ENCODE measurements at regions not wholly inside any gene's neighbourhood (a gene's known extent, or its start where the extent isn't known, plus 50 kb on each side); places are given as distances from the start of the nearest gene placed in this dataset.
A peak's percentile ranks its signal among the peaks of the same experiment; 100 is the strongest.

DNA sequence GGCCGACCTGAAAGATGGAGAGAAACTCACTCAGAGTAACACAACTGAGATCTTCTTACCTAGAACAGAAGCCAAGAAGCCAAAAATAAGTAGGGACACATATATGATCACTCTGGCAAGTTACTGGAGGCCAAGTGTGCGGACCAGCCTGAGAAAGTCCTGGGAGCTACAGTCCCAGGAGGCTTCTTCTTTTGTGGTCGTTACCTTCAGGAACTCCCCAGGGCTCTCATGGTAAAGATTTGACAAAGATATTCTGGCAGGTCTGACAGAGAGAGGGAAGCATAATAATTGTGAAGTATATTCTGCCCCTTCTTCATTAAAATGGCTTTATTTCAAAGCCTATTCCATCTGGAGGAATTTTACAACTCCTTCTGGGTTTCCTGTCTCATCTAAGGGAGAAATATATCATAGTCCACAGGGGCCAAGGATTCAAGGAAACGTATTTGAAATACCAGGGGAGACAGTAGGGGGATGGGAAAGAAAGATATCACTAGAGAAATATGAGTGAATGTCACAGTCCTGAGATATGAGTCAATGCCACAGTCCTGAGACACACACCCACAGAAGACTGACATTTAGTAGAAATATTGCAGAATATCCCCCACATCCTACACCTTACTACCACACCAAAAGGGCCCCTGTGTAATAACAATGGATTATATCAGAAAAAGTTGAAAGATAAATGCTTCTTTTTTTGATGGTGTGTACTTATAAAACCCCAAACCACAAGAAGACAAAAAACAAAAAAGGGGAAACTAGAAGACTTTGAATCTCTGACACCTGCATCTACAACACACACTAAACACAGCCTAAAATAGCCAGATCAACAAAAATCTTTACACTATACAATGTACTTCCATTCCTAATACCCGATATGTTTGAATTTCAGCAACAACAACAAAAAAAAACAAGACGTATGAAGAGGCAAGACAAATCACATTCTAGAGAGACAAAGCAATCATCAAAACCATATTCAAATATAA, 594.2 kb upstream of the NRG3 start:
- CTCF ChIA-PET: interaction anchor here (0.6 to 1.5 kb wide), 2 partner anchors 10 to 117 kb away, joined by 3 to 4 read pairs; no protein-coding TSS in a partner anchor
- 7% methylated on average over 6 of the region's 6 CpGs for WGBS (ENCODE audit: insufficient coverage, insufficient replicate concordance, low lambda C conversion rate, missing lambda C conversion rate)
- intact Hi-C loops (cut with micrococcal nuclease; ENCODE audit: unreplicated experiment): no loop called here
- DNase-seq (ENCODE audit: low read depth, low spot score): no peak
- H2AFZ ChIP-seq (ENCODE audit: control insufficient read depth, low read depth, low read length): no peak overlapping the region
- FAIRE-seq: no peak
- H3K27me3 ChIP-seq (replicated peaks in 1 of 2; ENCODE audit: control insufficient read depth in 2 of 2, insufficient read depth in 2 of 2, low read length in 1 of 2): no peaks in the 10 kb centered on the region
- RAD21 ChIA-PET (ENCODE audit: unreplicated experiment): no interaction called here
- no peaks in the 10 kb centered on the region for H3K79me2 ChIP-seq (ENCODE audit: control insufficient read depth, insufficient read depth, low read length)
- ATAC-seq: peak; percentile 69
- H3K27ac ChIP-seq (ENCODE audit: control insufficient read depth, insufficient read depth): no peak overlapping the region
- POLR2A ChIA-PET: no interaction called here
- SMC1A ChIA-PET (ENCODE audit: uncharacterized antibody, unreplicated experiment): no interaction called here
- no peak overlapping the region for H3K9ac ChIP-seq (ENCODE audit: control insufficient read depth, insufficient read depth, low read length)
- no peaks in the 10 kb centered on the region for H3K36me3 ChIP-seq (ENCODE audit: control insufficient read depth in 2 of 2, insufficient read depth in 2 of 2, low read length in 1 of 2)
- no peaks in the 10 kb centered on the region for H3K9me3 ChIP-seq (replicated peaks; ENCODE audit: control insufficient read depth, insufficient read depth, low read length)
- no peaks in the 10 kb centered on the region for H3K4me1 ChIP-seq (ENCODE audit: control insufficient read depth, insufficient read depth, low read length)
- BruUV-seq (replicated peaks): no TSS peak
- in situ Hi-C loops (cut with MboI): no loop called here
- H3K4me3 ChIP-seq: no peak overlapping the region
- TF ChIP-seq PKNOX1 (IDR thresholded peaks at IDR 0.05) (peak; percentile 18; the same call in 1 of the 2 replicates), SMAD5 (IDR thresholded peaks at IDR 0.05; ENCODE audit: low read depth) (no peak), YY1 (IDR thresholded peaks at IDR 0.05; ENCODE audit: low read depth, low read length) (0 out of 2 replicates have a peak, but pooled peaks have one; percentile 8), MEF2B (IDR thresholded peaks at IDR 0.05; ENCODE audit: partially characterized antibody, poor library complexity, severe bottlenecking) (peak; percentile 83)
- TF ChIP-seq, protein P1, sequence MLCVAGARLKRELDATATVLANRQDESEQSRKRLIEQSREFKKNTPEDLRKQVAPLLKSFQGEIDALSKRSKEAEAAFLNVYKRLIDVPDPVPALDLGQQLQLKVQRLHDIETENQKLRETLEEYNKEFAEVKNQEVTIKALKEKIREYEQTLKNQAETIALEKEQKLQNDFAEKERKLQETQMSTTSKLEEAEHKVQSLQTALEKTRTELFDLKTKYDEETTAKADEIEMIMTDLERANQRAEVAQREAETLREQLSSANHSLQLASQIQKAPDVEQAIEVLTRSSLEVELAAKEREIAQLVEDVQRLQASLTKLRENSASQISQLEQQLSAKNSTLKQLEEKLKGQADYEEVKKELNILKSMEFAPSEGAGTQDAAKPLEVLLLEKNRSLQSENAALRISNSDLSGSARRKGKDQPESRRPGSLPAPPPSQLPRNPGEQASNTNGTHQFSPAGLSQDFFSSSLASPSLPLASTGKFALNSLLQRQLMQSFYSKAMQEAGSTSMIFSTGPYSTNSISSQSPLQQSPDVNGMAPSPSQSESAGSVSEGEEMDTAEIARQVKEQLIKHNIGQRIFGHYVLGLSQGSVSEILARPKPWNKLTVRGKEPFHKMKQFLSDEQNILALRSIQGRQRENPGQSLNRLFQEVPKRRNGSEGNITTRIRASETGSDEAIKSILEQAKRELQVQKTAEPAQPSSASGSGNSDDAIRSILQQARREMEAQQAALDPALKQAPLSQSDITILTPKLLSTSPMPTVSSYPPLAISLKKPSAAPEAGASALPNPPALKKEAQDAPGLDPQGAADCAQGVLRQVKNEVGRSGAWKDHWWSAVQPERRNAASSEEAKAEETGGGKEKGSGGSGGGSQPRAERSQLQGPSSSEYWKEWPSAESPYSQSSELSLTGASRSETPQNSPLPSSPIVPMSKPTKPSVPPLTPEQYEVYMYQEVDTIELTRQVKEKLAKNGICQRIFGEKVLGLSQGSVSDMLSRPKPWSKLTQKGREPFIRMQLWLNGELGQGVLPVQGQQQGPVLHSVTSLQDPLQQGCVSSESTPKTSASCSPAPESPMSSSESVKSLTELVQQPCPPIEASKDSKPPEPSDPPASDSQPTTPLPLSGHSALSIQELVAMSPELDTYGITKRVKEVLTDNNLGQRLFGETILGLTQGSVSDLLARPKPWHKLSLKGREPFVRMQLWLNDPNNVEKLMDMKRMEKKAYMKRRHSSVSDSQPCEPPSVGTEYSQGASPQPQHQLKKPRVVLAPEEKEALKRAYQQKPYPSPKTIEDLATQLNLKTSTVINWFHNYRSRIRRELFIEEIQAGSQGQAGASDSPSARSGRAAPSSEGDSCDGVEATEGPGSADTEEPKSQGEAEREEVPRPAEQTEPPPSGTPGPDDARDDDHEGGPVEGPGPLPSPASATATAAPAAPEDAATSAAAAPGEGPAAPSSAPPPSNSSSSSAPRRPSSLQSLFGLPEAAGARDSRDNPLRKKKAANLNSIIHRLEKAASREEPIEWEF (IDR thresholded peaks at IDR 0.05; ENCODE audit: insufficient replicate concordance, low read depth, low read length): peak; percentile 32
- H4K20me1 ChIP-seq (ENCODE audit: control insufficient read depth, insufficient read depth): no peaks in the 10 kb centered on the region
- H3K4me2 ChIP-seq (ENCODE audit: control insufficient read depth, insufficient read depth): no peak overlapping the region
